CD8-positive, alpha-beta memory T cell (primary cell): ENCODE measurements at regions not wholly inside any gene's neighbourhood (a gene's known extent, or its start where the extent isn't known, plus 50 kb on each side); places are given as distances from the start of the nearest gene placed in this dataset.

Experiments used
- CTCF ChIA-PET: fragments of 350-600 bp; sonication (Branson Sonifier 250); formaldehyde crosslinking; loops from one replicate; lab custom pipeline; 2021; ENCODE audit warnings: antibody characterized with exemption; lab: Charles Lee
- POLR2A ChIA-PET: fragments of 350-600 bp; sonication (Branson Sonifier 250); formaldehyde crosslinking; loops from one replicate; lab custom pipeline; 2021; ENCODE audit warnings: antibody characterized with exemption; lab: Charles Lee
- DNase-seq, 5 donors: peaks; one replicate each; pipeline versions ENCODE4 v3.0.0 to v3.0.0-alpha.2; 2020 to 2022; ENCODE audit warnings: mixed read lengths in 1 of 5
- H3K27ac ChIP-seq: one replicate; pipeline ENCODE4 v1.7.0; 2013; ENCODE audit warnings: low read depth, mild to moderate bottlenecking, low read length, moderate library complexity
- H3K27me3 ChIP-seq: 2 replicates; pipeline ENCODE4 v1.7.0; 2013; ENCODE audit warnings: low read length, mild to moderate bottlenecking; ENCODE audit not compliant: insufficient read depth, poor library complexity, severe bottlenecking
- H3K36me3 ChIP-seq: 2 replicates; pipeline ENCODE4 v1.7.0; 2013; ENCODE audit warnings: mild to moderate bottlenecking, low read length, moderate library complexity; ENCODE audit not compliant: insufficient read depth
- H3K4me1 ChIP-seq: 2 replicates; pipeline ENCODE4 v1.7.0; 2013; ENCODE audit warnings: mild to moderate bottlenecking, low read length, moderate library complexity; ENCODE audit not compliant: insufficient read depth
- H3K4me3 ChIP-seq: 2 replicates; pipeline ENCODE4 v1.7.0; 2013; ENCODE audit warnings: mild to moderate bottlenecking, low read length
- H3K9me3 ChIP-seq: 2 replicates; pipeline ENCODE4 v1.7.0; 2013; ENCODE audit warnings: mild to moderate bottlenecking, low read length
- H3K27ac Mint-ChIP-seq, 8 donors: one replicate each; pipeline ENCODE4 v1.8.0; 2020 to 2021; ENCODE audit warnings: mixed read lengths in 8 of 8, mild to moderate bottlenecking in 6 of 8, inconsistent platforms in 3 of 8, moderate library complexity in 3 of 8
- H3K27me3 Mint-ChIP-seq, 2 donors: one replicate each; pipeline ENCODE4 v1.8.0; 2020 to 2021; ENCODE audit warnings: mixed read lengths in 2 of 2, mild to moderate bottlenecking in 1 of 2, moderate library complexity in 1 of 2
- H3K36me3 Mint-ChIP-seq, 3 donors: one replicate each; pipeline ENCODE4 v1.8.0; 2020 to 2021; ENCODE audit warnings: mixed read lengths in 3 of 3, inconsistent platforms in 1 of 3, mild to moderate bottlenecking in 1 of 3
- H3K4me1 Mint-ChIP-seq, 3 donors: one replicate each; pipeline ENCODE4 v1.8.0; 2020 to 2021; ENCODE audit warnings: mixed read lengths in 3 of 3, inconsistent platforms in 1 of 3, mild to moderate bottlenecking in 1 of 3
- H3K4me3 Mint-ChIP-seq, 7 donors: one replicate each; pipeline ENCODE4 v1.8.0; 2020 to 2021; ENCODE audit warnings: mixed read lengths in 7 of 7, mild to moderate bottlenecking in 6 of 7, moderate library complexity in 4 of 7, inconsistent platforms in 2 of 7
- H3K9me3 Mint-ChIP-seq, 5 donors: one replicate each; pipeline ENCODE4 v1.8.0; 2020 to 2022; ENCODE audit warnings: mixed read lengths in 5 of 5, mild to moderate bottlenecking in 3 of 5, moderate library complexity in 2 of 5, inconsistent platforms in 1 of 5

DNA sequence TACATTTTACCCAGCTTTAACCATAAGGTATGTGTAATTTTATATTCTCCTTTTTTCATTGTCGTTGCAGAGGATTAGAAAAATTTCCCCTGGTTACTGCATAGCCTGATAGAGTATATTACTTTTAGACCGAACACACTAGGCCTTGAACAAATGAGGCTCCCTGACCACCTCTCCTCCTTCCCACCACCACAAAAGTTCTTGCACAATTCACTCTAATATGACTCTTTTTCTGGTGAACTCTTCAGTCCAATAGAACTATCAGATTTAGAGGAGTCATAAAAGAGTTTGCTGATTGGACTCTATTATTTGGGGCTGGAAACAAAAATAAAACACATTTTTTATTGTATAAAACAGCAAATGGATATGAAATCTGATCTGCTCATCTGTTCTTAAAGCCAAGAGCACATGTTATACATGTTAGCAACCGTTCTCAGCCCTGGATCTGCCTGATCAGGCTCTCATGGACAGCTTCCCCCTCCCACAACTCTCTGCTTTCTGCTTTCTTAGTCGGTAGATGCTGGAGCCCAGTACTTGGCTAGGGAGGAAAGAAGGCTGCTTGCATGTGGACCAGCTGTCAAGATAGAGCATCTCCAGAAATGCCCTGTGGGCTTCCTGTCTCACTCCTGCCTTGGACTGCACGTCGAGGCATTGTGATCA is 83.5 kb downstream of the CD164 start:
- Mint-ChIP-seq H3K27me3 (peaks cover 4% of the 10 kb centered on the region in 2 donors), H3K36me3 (no peaks in the 10 kb centered on the region), H3K4me3 (no peak overlapping the region), H3K9me3 (no peaks in the 10 kb centered on the region), H3K4me1 (no peaks in the 10 kb centered on the region), H3K27ac (no peak overlapping the region)
- H3K4me1 ChIP-seq = no peaks in the 10 kb centered on the region
- H3K27me3 ChIP-seq = no peaks in the 10 kb centered on the region
- no peaks in the 10 kb centered on the region for H3K36me3 ChIP-seq
- DNase-seq = no peak
- H3K27ac ChIP-seq = no peak overlapping the region
- H3K9me3 ChIP-seq = no peaks in the 10 kb centered on the region
- CTCF ChIA-PET = no interaction called here
- H3K4me3 ChIP-seq = no peak overlapping the region
- POLR2A ChIA-PET = no interaction called here

DNA sequence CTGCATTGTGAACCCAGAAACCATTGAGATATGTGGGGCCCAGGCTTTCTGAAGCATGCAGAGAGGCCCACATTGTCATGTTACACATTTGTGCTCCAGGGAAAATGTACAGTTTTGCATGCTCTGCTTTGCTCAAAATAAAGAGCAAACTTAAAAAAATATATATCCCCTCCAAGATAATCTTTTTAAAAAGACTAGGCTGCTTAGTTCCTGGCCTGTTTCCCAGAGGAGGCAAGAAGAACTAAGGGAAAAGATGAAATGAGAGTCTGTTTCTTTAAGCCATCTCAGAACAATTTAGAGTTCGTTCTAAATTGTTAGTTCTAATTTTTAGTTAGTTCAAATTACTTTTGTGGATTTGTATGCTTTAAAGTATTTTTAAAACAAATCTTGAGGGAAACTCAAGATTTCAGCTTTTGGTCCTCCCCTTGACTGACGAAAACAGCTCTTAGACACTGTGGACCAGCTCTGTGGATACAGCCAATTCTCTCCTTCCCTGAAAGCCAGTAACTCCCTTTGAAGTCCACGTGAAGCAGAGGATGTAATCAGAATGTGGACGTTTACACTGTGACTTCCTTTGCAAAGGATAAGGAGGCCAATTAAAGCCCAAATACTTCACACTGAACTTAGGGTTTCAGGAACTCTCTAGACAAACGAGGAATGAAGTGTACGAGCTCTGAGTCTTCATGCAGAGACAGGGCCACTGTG is 84.7 kb downstream of the CD164 start:
- peaks cover 4% of the 10 kb centered on the region in 2 donors for H3K27me3 Mint-ChIP-seq
- H3K27ac Mint-ChIP-seq = no peak overlapping the region

DNA sequence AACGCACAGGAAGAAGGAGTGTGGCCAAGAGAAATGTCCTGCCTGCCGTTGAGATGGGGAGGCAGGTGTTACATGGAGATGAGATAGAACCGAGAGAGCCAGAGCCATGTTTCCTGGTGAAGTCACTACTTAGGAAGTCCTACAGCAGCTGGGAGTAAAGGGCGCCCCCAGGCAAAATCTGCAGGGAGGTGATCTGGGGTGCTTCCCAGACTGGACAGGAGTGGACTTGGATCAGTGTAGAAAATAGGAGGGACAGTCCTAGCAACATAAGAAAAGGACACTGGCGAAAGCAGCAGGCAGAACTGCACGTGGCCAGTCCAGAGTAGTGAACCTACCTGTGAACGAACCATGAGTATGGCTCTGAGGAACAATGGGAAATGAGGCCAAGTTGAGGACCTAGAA is 85.3 kb downstream of the CD164 start:
- no peaks in the 10 kb centered on the region for H3K36me3 Mint-ChIP-seq

More for the DNA sequence above, 84.7 kb downstream of the CD164 start:
- no peaks in the 10 kb centered on the region for H3K9me3 Mint-ChIP-seq
- H3K4me1 Mint-ChIP-seq = no peaks in the 10 kb centered on the region
- ChIA-PET POLR2A (no interaction called here), CTCF (no interaction called here)
- Histone ChIP-seq H3K27ac (no peak overlapping the region), H3K27me3 (no peaks in the 10 kb centered on the region), H3K4me1 (no peaks in the 10 kb centered on the region), H3K36me3 (no peaks in the 10 kb centered on the region), H3K9me3 (no peaks in the 10 kb centered on the region), H3K4me3 (no peak overlapping the region)
- no peaks in the 10 kb centered on the region for H3K36me3 Mint-ChIP-seq
- no peak for DNase-seq
- H3K4me3 Mint-ChIP-seq = no peak overlapping the region

DNA sequence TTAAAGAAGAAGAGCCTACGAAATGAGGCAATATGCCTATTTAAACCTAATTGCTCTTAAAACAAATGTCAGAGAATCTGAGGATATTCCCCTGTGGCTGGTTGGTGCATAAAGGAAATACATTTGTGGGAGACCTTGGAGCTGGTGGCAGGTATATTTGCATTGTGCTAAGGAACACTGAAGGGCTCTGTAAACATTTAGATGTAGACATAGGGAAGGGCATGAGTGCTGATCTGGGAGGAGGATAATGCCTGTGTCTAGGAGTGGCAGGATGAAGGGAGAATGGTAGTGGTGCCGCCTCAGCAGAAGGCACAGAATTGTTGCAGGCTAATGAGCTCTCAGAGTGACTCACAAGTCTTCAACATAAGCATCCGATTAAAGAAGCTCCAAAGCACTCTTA is 85.8 kb downstream of the CD164 start:
- ChIA-PET POLR2A (no interaction called here), CTCF (no interaction called here)
- H3K27ac ChIP-seq = peak overlapping the region; percentile 19
- Mint-ChIP-seq H3K4me1 (no peaks in the 10 kb centered on the region), H3K9me3 (no peaks in the 10 kb centered on the region), H3K36me3 (no peaks in the 10 kb centered on the region), H3K4me3 (no peak overlapping the region), H3K27me3 (peaks cover 7 to 8% of the 10 kb centered on the region in 2 donors), H3K27ac (no peak overlapping the region)
- H3K27me3 ChIP-seq = no peaks in the 10 kb centered on the region
- H3K4me1 ChIP-seq = no peaks in the 10 kb centered on the region
- no peak overlapping the region for H3K4me3 ChIP-seq
- H3K9me3 ChIP-seq = no peaks in the 10 kb centered on the region
- H3K36me3 ChIP-seq = no peaks in the 10 kb centered on the region
- DNase-seq = no peak

More for the DNA sequence above, 85.3 kb downstream of the CD164 start:
- no peaks in the 10 kb centered on the region for H3K36me3 ChIP-seq
- no peaks in the 10 kb centered on the region for H3K4me1 ChIP-seq
- Mint-ChIP-seq H3K4me1 (no peaks in the 10 kb centered on the region), H3K27ac (peak overlapping the region in 1 of 8 donors; percentile 68), H3K4me3 (no peak overlapping the region), H3K27me3 (peaks cover 4 to 5% of the 10 kb centered on the region in 2 donors), H3K9me3 (no peaks in the 10 kb centered on the region)
- ChIA-PET POLR2A (no interaction called here), CTCF (no interaction called here)
- no peak for DNase-seq
- H3K27me3 ChIP-seq = no peaks in the 10 kb centered on the region
- no peaks in the 10 kb centered on the region for H3K9me3 ChIP-seq
- no peak overlapping the region for H3K4me3 ChIP-seq
- no peak overlapping the region for H3K27ac ChIP-seq

DNA sequence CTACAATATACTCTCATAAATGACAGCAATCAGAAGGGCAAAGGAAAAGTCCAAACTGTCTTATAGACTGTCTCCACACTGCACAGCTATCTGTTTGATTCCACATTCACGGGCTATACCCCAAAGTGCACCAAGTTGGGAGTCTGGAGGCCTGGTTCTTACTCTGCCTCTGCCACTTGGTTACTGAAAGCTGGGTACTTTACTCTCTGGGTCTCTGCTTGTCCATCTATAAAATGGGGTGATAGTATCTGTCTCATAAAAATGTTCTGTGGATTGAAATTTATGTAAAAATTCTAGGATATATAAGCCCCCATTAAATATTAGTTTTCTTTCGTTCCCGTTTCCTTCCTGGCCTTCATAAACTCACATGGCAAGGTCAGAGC is 86.5 kb downstream of the CD164 start:
- CTCF ChIA-PET = no interaction called here

DNA sequence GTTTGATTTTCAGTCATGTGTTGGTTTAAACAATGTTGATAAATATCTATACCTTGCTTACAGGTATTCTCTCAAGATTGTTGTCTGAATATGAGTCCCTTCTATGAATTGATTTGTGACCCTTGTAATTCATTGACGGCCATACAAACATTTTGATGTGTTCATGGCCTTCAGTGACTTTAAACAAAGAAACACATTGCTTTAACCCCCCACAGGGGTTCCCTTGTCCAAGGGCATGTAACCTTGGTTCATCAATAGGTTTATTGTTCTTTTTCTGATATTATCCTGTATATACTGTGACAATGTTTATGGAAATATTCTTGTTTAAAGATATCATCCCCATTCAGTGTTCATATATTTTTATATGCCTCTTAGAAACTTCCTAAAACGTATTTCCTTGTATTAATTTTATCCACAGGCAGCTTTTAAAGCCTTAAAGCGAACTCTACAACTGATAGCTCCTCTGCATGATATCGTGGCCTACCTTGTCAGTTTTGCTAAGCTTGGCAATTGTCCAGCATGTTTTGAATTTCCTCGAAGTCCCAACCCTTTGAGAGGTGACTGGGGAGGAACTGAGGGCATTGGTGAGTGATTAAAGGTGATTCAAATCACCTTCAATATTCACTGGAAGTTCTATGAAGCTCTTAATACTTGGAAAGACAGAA is 87.0 kb downstream of the CD164 start:
- Histone ChIP-seq H3K27me3 (no peaks in the 10 kb centered on the region), H3K4me1 (no peaks in the 10 kb centered on the region), H3K27ac (no peak overlapping the region), H3K4me3 (no peak overlapping the region), H3K9me3 (no peaks in the 10 kb centered on the region), H3K36me3 (no peaks in the 10 kb centered on the region)
- Mint-ChIP-seq H3K27me3 (peaks cover 5% of the 10 kb centered on the region in 2 donors), H3K27ac (no peak overlapping the region), H3K4me3 (no peak overlapping the region), H3K36me3 (no peaks in the 10 kb centered on the region), H3K9me3 (no peaks in the 10 kb centered on the region), H3K4me1 (no peaks in the 10 kb centered on the region)
- ChIA-PET CTCF (no interaction called here), POLR2A (no interaction called here)
- DNase-seq = no peak

More for the DNA sequence above, 86.5 kb downstream of the CD164 start:
- Mint-ChIP-seq H3K27me3 (peaks cover 6 to 8% of the 10 kb centered on the region in 2 donors), H3K4me3 (no peak overlapping the region), H3K36me3 (no peaks in the 10 kb centered on the region), H3K4me1 (no peaks in the 10 kb centered on the region), H3K9me3 (no peaks in the 10 kb centered on the region), H3K27ac (no peak overlapping the region)
- H3K27ac ChIP-seq = peak overlapping the region; percentile 19
- H3K4me3 ChIP-seq = no peak overlapping the region
- DNase-seq = no peak
- H3K4me1 ChIP-seq = no peaks in the 10 kb centered on the region
- H3K9me3 ChIP-seq = no peaks in the 10 kb centered on the region
- H3K36me3 ChIP-seq = no peaks in the 10 kb centered on the region
- POLR2A ChIA-PET = no interaction called here
- no peaks in the 10 kb centered on the region for H3K27me3 ChIP-seq

DNA sequence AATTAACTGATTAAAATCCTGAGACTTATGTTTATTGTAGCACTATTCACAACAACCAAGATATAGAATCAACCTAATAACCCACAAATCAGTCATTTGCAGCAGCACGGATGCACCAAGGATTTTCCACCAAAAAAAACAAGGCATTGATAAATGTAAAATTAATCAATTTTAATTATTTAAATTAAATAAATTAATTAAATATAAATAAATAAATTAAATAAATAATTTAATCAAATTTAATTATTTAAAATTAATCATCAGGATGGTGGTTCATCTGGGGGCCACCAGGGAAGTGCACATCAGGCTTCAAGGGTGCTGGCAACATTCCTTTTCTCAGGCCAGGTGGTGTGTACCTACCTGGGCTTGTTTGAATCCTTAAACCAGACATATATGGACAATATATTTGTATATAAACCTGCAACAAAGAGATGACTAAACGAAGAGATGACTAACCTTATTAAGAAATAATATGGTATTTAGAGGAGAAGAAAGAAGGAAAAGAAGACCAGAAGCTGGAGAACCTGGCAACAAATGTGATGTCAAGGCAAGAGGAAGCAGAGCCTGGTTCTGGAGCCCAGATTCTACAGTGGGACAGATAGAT is 89.2 kb downstream of the CD164 start:
- ChIA-PET POLR2A (no interaction called here), CTCF (no interaction called here)
- H3K9me3 ChIP-seq = no peaks in the 10 kb centered on the region
- H3K4me1 Mint-ChIP-seq = no peaks in the 10 kb centered on the region
- no peak overlapping the region for H3K27ac ChIP-seq
- H3K4me3 Mint-ChIP-seq = no peak overlapping the region
- no peaks in the 10 kb centered on the region for H3K4me1 ChIP-seq
- H3K36me3 ChIP-seq = no peaks in the 10 kb centered on the region
- peak overlapping the region in 1 of 8 donors; percentile 78 for H3K27ac Mint-ChIP-seq
- no peaks in the 10 kb centered on the region for H3K27me3 ChIP-seq
- peaks cover 8 to 9% of the 10 kb centered on the region in 2 donors for H3K27me3 Mint-ChIP-seq
- no peak overlapping the region for H3K4me3 ChIP-seq
- no peak for DNase-seq
- H3K36me3 Mint-ChIP-seq = no peaks in the 10 kb centered on the region
- no peaks in the 10 kb centered on the region for H3K9me3 Mint-ChIP-seq

DNA sequence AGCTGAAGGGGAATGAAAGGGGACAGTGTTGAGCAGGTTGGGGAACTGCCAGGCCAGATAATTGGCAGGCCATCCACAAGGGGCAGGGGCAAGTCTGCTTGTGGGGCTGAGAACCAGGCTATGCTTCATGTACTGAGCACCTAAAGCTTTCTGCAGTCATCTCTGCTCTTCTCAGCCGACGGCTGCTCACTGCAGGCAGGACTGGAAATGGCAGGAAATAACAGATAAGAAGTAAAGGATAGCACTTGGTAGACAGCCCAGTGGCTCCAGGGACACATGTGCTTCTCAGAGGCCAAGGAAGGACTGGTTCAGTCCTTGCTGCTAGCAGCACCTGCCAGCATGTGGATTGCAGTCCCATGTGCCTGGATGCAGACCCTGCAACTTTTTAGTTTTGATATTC is 89.8 kb downstream of the CD164 start:
- H3K36me3 ChIP-seq = no peaks in the 10 kb centered on the region
- H3K9me3 ChIP-seq = no peaks in the 10 kb centered on the region
- CTCF ChIA-PET = no interaction called here
- H3K9me3 Mint-ChIP-seq = no peaks in the 10 kb centered on the region
- H3K27ac ChIP-seq = no peak overlapping the region
- no peak for DNase-seq
- H3K4me3 Mint-ChIP-seq = no peak overlapping the region
- no peak overlapping the region for H3K4me3 ChIP-seq
- POLR2A ChIA-PET = no interaction called here
- no peak overlapping the region for H3K27ac Mint-ChIP-seq
- H3K27me3 Mint-ChIP-seq = peaks cover 12 to 15% of the 10 kb centered on the region in 2 donors
- H3K36me3 Mint-ChIP-seq = no peaks in the 10 kb centered on the region
- no peaks in the 10 kb centered on the region for H3K4me1 ChIP-seq
- H3K4me1 Mint-ChIP-seq = no peaks in the 10 kb centered on the region
- no peaks in the 10 kb centered on the region for H3K27me3 ChIP-seq
